Breast epithelium (tissue), 4 donors: ENCODE measurements at regions not wholly inside any gene's neighbourhood (a gene's known extent, or its start where the extent isn't known, plus 50 kb on each side); places are given as distances from the start of the nearest gene placed in this dataset.

Experiments
- DNase-seq, 2 donors: peaks; one replicate each; pipeline ENCODE4 v3.0.0-alpha.2; 2019; ENCODE audit warnings: low spot score in 2 of 2
- H3K27ac ChIP-seq, 2 donors: fragments of 200-600 bp; sonication (generic) in 1 of 2; one replicate each; pipeline ENCODE4 v1.5.1; 2016 to 2019; ENCODE audit warnings: mild to moderate bottlenecking in 1 of 2
- H3K27me3 ChIP-seq, 2 donors: fragments of 200-600 bp; sonication (generic) in 1 of 2; one replicate each; pipeline versions ENCODE4 v1.5.1 to v1.6.0; 2017 to 2019; ENCODE audit warnings: control low read depth in 1 of 2, mild to moderate bottlenecking in 1 of 2
- H3K36me3 ChIP-seq: fragments of 200-600 bp; one replicate; pipeline ENCODE4 v1.5.1; 2019
- H3K4me1 ChIP-seq, 2 donors: fragments of 200-600 bp; sonication (generic); one replicate each; pipeline ENCODE4 v1.5.1; 2016 to 2019; ENCODE audit warnings: control low read depth in 1 of 2
- H3K4me3 ChIP-seq, 3 donors: fragments of 200-600 bp; sonication (generic); 1 replicate in 2 of 3; 2 replicates in 1 of 3; pipeline ENCODE4 v1.5.1; 2016 to 2019; ENCODE audit warnings: mild to moderate bottlenecking in 3 of 3, moderate library complexity in 2 of 3
- H3K9me3 ChIP-seq, 2 donors: fragments of 200-600 bp; sonication (generic) in 1 of 2; one replicate each; pipeline ENCODE4 v1.5.1; 2016 to 2019; ENCODE audit warnings: control low read depth in 1 of 2
- POLR2A ChIP-seq: fragments of 450-650 bp; IDR thresholded peaks from one replicate; pipeline ENCODE4 v1.6.1; 2016; ENCODE audit warnings: antibody characterized with exemption, mild to moderate bottlenecking, moderate library complexity
- POLR2AphosphoS5 ChIP-seq, 3 donors: sonication (generic); formaldehyde crosslinking; IDR thresholded peaks; one replicate each; pipeline ENCODE4 v1.6.1; 2017; ENCODE audit warnings: antibody characterized with exemption in 3 of 3
- intact Hi-C: fragments of 100-400 bp; cut with DNase I; formaldehyde crosslinking; loops from one replicate; pipeline ENCODE4 v1.15.1; 2023; ENCODE audit warnings: low total_unique reads
- TF ChIP-seq, protein P1 (sequence below), 3 donors: fragments of 450-650 bp; IDR thresholded peaks; one replicate each; pipeline ENCODE4 v1.5.1; 2016 to 2017; ENCODE audit warnings: antibody characterized with exemption in 3 of 3, mild to moderate bottlenecking in 3 of 3, moderate library complexity in 3 of 3

DNA sequence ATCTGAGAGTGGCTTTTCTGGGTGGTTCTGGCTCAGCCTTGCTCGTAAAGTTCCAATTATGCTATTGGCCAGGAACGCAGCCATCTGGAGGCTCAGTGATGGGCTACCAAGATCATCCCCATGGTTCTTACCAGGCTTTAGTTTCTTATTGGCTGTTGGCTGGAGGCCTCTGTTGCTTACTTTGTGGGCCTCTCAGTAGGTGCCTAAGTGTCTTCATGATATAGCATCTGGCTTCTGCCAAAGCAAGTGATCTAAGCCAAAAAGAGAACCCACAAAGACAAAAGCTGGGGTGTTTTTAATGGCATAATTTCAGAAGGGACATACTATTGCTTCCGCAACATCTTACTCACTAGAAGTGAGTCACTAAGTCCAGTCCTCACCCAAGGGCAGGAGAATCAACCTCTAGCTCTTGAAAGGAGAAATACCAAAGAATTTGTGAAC lies 132.0 kb upstream of the MDFIC start:
- Histone ChIP-seq H3K27ac (no peak overlapping the region), H3K9me3 (no peaks in the 10 kb centered on the region), H3K36me3 (no peaks in the 10 kb centered on the region), H3K4me3 (no peak overlapping the region), H3K27me3 (no peaks in the 10 kb centered on the region), H3K4me1 (no peaks in the 10 kb centered on the region)
- TF ChIP-seq POLR2AphosphoS5 (IDR thresholded peaks at IDR 0.05): no peak
- TF ChIP-seq, protein P1, sequence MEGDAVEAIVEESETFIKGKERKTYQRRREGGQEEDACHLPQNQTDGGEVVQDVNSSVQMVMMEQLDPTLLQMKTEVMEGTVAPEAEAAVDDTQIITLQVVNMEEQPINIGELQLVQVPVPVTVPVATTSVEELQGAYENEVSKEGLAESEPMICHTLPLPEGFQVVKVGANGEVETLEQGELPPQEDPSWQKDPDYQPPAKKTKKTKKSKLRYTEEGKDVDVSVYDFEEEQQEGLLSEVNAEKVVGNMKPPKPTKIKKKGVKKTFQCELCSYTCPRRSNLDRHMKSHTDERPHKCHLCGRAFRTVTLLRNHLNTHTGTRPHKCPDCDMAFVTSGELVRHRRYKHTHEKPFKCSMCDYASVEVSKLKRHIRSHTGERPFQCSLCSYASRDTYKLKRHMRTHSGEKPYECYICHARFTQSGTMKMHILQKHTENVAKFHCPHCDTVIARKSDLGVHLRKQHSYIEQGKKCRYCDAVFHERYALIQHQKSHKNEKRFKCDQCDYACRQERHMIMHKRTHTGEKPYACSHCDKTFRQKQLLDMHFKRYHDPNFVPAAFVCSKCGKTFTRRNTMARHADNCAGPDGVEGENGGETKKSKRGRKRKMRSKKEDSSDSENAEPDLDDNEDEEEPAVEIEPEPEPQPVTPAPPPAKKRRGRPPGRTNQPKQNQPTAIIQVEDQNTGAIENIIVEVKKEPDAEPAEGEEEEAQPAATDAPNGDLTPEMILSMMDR (IDR thresholded peaks at IDR 0.05): no peak
- no peak for TF ChIP-seq POLR2A
- no peak for DNase-seq
- intact Hi-C loops: no loop called here

DNA sequence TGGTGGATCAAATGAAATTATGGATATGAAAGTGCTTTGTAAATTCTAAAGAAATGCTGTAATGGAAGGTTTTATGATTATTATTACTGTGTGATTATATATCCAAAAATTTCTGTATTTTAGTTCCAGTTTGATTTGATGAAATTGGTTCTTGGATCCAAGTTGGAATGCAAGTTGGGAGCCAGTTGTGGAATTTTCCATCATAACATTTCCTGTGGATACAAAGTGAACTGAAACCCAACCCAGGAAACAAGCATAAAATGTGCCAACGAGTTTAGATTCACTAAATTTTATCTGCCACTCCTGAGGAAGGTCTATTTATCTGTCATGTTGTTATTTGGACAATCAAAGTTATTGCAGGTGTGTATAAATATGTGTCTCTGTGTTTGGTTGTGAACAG lies 131.4 kb upstream of the MDFIC start:
- no peaks in the 10 kb centered on the region for H3K36me3 ChIP-seq
- no peaks in the 10 kb centered on the region for H3K27me3 ChIP-seq
- no peak overlapping the region for H3K4me3 ChIP-seq
- no peak overlapping the region for H3K27ac ChIP-seq
- TF ChIP-seq, protein P1 (IDR thresholded peaks at IDR 0.05): no peak
- TF ChIP-seq POLR2AphosphoS5 (IDR thresholded peaks at IDR 0.05): no peak
- TF ChIP-seq POLR2A: no peak
- no peak for DNase-seq
- no peaks in the 10 kb centered on the region for H3K9me3 ChIP-seq
- H3K4me1 ChIP-seq: no peaks in the 10 kb centered on the region
- intact Hi-C loops: no loop called here

DNA sequence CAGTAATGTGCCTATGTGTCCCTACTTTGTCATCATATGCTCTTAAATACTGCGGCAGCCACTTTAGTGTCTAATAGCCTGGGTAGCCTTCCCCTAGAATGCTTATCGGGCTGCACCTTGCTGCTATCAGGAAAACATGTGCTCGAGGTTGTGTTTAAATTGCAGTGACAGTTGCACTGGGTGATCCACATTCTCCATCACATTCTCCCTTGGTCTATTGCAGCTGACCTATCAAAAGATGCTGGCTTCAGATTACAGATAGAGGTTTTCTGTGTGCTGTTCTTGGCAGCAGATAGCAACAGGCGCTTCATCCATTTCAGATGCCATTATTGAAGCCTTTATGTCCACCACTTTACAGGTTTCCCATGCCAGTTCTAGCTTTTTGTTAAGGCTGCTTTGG lies 130.1 kb upstream of the MDFIC start:
- DNase-seq: no peak
- no peaks in the 10 kb centered on the region for H3K27me3 ChIP-seq
- no peak overlapping the region for H3K27ac ChIP-seq
- H3K4me3 ChIP-seq: no peak overlapping the region
- H3K9me3 ChIP-seq: no peaks in the 10 kb centered on the region
- intact Hi-C loops: no loop called here
- no peaks in the 10 kb centered on the region for H3K4me1 ChIP-seq
- TF ChIP-seq, protein P1 (IDR thresholded peaks at IDR 0.05): no peak
- TF ChIP-seq POLR2A (no peak), POLR2AphosphoS5 (IDR thresholded peaks at IDR 0.05) (no peak)
- no peaks in the 10 kb centered on the region for H3K36me3 ChIP-seq

DNA sequence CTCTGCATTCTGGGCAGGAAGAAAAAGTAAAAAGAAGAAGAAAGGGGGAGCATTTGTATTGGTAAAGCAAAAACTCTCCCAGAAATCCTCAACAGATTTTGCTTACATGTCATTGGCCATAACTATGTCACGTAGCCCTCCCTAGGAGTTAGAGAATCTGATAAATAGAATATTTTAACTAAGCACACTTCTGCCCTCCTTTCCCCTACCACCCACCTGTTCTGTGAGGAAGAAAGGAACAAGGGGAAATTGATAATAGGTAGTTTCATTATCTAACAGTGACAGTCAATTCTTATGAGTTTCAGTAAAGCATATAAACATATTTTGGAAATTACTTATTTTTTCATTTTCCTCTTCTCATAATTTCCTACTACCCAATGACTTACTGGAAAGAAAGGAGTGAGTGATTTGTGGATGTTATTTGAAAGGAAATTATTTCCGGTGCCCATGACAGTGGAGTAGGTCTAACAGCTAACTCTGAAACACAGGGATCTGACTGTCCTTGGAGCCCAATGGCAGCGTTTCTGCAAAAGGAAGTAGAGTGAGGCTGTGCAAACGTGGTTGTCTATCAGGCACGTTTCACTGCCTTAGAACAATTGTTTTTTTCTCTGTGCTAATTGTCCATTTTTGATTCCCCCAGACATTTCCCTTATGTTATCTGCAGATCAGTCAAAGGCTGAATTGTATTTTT lies 128.6 kb upstream of the MDFIC start:
- intact Hi-C loops: no loop called here
- Histone ChIP-seq H3K27me3 (no peaks in the 10 kb centered on the region), H3K4me1 (no peaks in the 10 kb centered on the region), H3K4me3 (no peak overlapping the region), H3K27ac (no peak overlapping the region), H3K9me3 (no peaks in the 10 kb centered on the region), H3K36me3 (no peaks in the 10 kb centered on the region)
- TF ChIP-seq, protein P1 (IDR thresholded peaks at IDR 0.05): no peak
- no peak for TF ChIP-seq POLR2AphosphoS5 (IDR thresholded peaks at IDR 0.05)
- TF ChIP-seq POLR2A: no peak
- DNase-seq: no peak

DNA sequence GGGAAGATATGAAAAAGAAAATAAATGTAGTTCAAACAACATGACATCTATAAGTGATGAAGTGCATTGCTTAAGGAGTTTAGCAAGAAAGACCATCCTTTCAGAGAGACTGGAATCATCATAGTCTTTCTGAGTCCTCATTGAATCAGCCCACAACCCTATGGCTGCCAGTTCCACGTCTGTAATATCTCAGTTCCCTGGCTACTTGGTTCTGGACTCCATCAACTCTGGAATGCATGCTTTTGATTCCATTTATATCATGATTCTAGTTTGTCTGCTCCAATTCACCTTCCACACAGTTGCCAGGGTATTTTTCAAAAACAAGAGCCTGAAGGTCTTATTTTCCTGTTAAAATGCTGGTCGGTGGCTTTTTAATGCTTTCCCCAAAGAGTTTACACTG lies 126.4 kb upstream of the MDFIC start:
- H3K27ac ChIP-seq: no peak overlapping the region
- intact Hi-C loops: no loop called here

More for the DNA sequence above, 126.4 kb upstream of the MDFIC start:
- no peaks in the 10 kb centered on the region for H3K9me3 ChIP-seq
- no peak overlapping the region for H3K4me3 ChIP-seq
- no peak for DNase-seq
- TF ChIP-seq, protein P1 (IDR thresholded peaks at IDR 0.05): no peak
- TF ChIP-seq POLR2A (no peak), POLR2AphosphoS5 (IDR thresholded peaks at IDR 0.05) (no peak)
- H3K36me3 ChIP-seq: no peaks in the 10 kb centered on the region
- no peaks in the 10 kb centered on the region for H3K27me3 ChIP-seq
- H3K4me1 ChIP-seq: no peaks in the 10 kb centered on the region
